Bronchial epithelial cell (primary cell): ENCODE measurements at regions not wholly inside any gene's neighbourhood (a gene's known extent, or its start where the extent isn't known, plus 50 kb on each side); places are given as distances from the start of the nearest gene placed in this dataset.

Experiments
- DNase-seq: peaks from one replicate; pipeline ENCODE4 v3.0.0-alpha.2; 2010; ENCODE audit warnings: low read depth
- FAIRE-seq: peaks from 2 replicates; lab custom pipeline; 2011; peaks lifted over from hg19 to GRCh38; lab: Jason Lieb, UNC
- H3K27me3 ChIP-seq: 2 replicates; pipeline ENCODE4 v1.5.1; 2011; ENCODE audit warnings: low read length; ENCODE audit not compliant: control insufficient read depth, insufficient read depth
- H3K36me3 ChIP-seq: 2 replicates; pipeline ENCODE4 v1.5.1; 2011; ENCODE audit warnings: low read length; ENCODE audit not compliant: control insufficient read depth, insufficient read depth
- H3K4me3 ChIP-seq: 2 replicates; pipeline ENCODE4 v1.5.1; 2011; ENCODE audit warnings: mild to moderate bottlenecking, low read depth, low read length, control low read depth
- CTCF ChIP-seq: IDR thresholded peaks from 2 replicates; pipeline ENCODE4 v1.5.1; 2011; ENCODE audit warnings: mild to moderate bottlenecking, moderate library complexity, low read length, control low read depth, inconsistent platforms; ENCODE audit not compliant: insufficient read depth, severe bottlenecking

- TF ChIP-seq CTCF, result no peak
- Histone ChIP-seq H3K4me3 (no peak overlapping the region), H3K27me3 (no peaks in the 10 kb centered on the region), H3K36me3 (no peaks in the 10 kb centered on the region)
- no peak for DNase-seq
- FAIRE-seq, result no peak
These were observed 140.0 kb downstream of the ETS2 start for GRCh38 chr21:38945545-38946245.

DNA sequence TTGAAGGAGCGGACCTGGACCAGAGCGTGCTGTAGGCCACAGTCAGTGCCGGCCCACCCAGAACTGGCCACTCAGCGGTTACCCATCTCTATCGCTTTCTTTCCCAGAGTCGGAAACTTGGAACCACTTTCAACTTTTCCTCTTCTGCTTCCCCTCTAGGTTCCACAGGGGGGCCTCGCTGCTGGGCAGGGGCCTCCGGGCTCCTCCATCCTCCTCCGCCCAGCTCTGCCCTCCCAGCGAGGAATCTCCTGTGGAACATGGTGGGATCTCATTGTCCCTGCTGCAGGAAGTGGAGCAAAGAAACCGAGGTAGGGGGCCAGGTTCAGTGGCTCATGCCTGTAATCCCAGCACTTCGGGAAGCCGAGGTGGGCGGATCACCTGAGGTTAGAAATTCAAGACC lies 139.2 kb downstream of the ETS2 start:
- no peaks in the 10 kb centered on the region for H3K27me3 ChIP-seq
- H3K36me3 ChIP-seq, result no peaks in the 10 kb centered on the region
- DNase-seq (no peak), FAIRE-seq (no peak)
- TF ChIP-seq CTCF, result no peak
- no peak overlapping the region for H3K4me3 ChIP-seq

GRCh38 chr21:38944402-38944801 lies 138.7 kb downstream of the ETS2 start:
- no peak for FAIRE-seq
- DNase-seq, result no peak
- Histone ChIP-seq H3K36me3 (no peaks in the 10 kb centered on the region), H3K4me3 (no peak overlapping the region), H3K27me3 (no peaks in the 10 kb centered on the region)
- TF ChIP-seq CTCF, result no peak

- Histone ChIP-seq H3K27me3 (no peaks in the 10 kb centered on the region), H3K36me3 (no peaks in the 10 kb centered on the region), H3K4me3 (no peak overlapping the region)
- no peak for DNase-seq
- peak; percentile 13 for FAIRE-seq
- TF ChIP-seq CTCF, result no peak
These were observed 137.1 kb downstream of the ETS2 start for GRCh38 chr21:38942748-38943211.

DNA sequence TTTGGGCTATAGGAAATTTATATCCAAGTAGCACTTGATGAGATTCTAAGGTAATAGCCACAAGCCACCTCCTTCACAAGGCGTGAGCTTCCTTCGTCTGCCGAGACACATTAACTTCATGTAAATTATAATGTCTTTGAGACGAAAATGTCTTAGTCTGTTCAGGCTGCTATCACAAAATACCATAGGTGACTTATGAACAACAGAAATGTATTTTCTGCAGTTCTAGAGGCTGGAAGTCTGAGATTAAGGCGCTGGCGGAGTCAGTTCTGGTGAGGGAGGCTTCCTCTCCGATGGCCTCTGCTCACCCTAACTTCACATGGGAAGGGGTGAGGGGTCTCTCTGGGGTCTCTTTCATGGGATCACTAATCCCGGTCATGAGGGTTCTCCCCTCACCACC lies 133.0 kb downstream of the ETS2 start:
- DNase-seq (no peak), FAIRE-seq (no peak)
- TF ChIP-seq CTCF, result no peak
- no peaks in the 10 kb centered on the region for H3K36me3 ChIP-seq
- no peaks in the 10 kb centered on the region for H3K27me3 ChIP-seq
- H3K4me3 ChIP-seq, result no peak overlapping the region

- DNase-seq, result no peak
- H3K4me3 ChIP-seq, result no peak overlapping the region
- FAIRE-seq, result no peak
- H3K27me3 ChIP-seq, result no peaks in the 10 kb centered on the region
- H3K36me3 ChIP-seq, result no peaks in the 10 kb centered on the region
- TF ChIP-seq CTCF, result no peak
These were observed 132.6 kb downstream of the ETS2 start for GRCh38 chr21:38938343-38938742.
